ENCODE measurements at regions not wholly inside any gene's neighbourhood (a gene's known extent, or its start where the extent isn't known, plus 50 kb on each side); places are given as distances from the start of the nearest gene placed in this dataset.

- H3K27ac ChIP-seq: no peak overlapping the region
- no peaks in the 10 kb centered on the region for H3K27me3 ChIP-seq
- H3K36me3 ChIP-seq: no peaks in the 10 kb centered on the region
- H3K4me1 ChIP-seq: no peaks in the 10 kb centered on the region
- TF ChIP-seq, protein P1, sequence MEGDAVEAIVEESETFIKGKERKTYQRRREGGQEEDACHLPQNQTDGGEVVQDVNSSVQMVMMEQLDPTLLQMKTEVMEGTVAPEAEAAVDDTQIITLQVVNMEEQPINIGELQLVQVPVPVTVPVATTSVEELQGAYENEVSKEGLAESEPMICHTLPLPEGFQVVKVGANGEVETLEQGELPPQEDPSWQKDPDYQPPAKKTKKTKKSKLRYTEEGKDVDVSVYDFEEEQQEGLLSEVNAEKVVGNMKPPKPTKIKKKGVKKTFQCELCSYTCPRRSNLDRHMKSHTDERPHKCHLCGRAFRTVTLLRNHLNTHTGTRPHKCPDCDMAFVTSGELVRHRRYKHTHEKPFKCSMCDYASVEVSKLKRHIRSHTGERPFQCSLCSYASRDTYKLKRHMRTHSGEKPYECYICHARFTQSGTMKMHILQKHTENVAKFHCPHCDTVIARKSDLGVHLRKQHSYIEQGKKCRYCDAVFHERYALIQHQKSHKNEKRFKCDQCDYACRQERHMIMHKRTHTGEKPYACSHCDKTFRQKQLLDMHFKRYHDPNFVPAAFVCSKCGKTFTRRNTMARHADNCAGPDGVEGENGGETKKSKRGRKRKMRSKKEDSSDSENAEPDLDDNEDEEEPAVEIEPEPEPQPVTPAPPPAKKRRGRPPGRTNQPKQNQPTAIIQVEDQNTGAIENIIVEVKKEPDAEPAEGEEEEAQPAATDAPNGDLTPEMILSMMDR (IDR thresholded peaks at IDR 0.05): no peak
- intact Hi-C loops (cut with DNase I): no loop called here
- H3K9me3 ChIP-seq: no peaks in the 10 kb centered on the region
- no peak for FAIRE-seq
- ATAC-seq: no peak
- DNase-seq: no peak
- H3K4me3 ChIP-seq: no peak overlapping the region
These were observed 276.2 kb downstream of the RNF144A start for GRCh38 chr2:7193457-7193856.

- no peak overlapping the region for H3K4me3 ChIP-seq
- ATAC-seq (no peak), FAIRE-seq (no peak), DNase-seq (no peak)
- no peaks in the 10 kb centered on the region for H3K4me1 ChIP-seq
- intact Hi-C loops (cut with DNase I): no loop called here
- TF ChIP-seq, protein P1 (IDR thresholded peaks at IDR 0.05): no peak
- no peaks in the 10 kb centered on the region for H3K9me3 ChIP-seq
- WGBS, 2 donors: 95 to 97% methylated on average over 2 of the region's 2 CpGs
- H3K27ac ChIP-seq: no peak overlapping the region
- no peaks in the 10 kb centered on the region for H3K27me3 ChIP-seq
- H3K36me3 ChIP-seq: no peaks in the 10 kb centered on the region
These were observed 277.7 kb downstream of the RNF144A start for GRCh38 chr2:7194950-7195349.

DNA sequence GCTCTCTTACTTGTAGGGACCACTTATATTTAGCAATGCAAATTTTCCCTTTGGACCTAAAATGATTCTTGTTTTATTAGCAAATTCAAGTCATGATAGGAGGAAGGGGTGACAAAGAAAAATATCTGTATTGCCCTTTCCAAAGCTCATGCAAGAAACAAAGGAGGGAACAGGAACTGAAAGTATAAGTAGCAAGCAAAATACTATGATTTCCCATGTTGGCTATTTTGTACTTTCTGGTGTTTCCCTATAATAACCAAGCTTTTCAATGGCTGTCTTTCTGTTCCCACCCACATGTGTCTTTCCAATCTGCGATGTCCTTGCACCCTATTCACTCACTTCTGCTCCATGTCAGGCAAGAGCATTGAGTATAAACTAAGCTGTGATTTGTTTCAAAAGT, 279.7 kb downstream of the RNF144A start:
- FAIRE-seq (no peak), DNase-seq (no peak), ATAC-seq (no peak)
- Histone ChIP-seq H3K4me1 (no peaks in the 10 kb centered on the region), H3K27ac (no peak overlapping the region), H3K36me3 (no peaks in the 10 kb centered on the region), H3K4me3 (no peak overlapping the region), H3K27me3 (no peaks in the 10 kb centered on the region), H3K9me3 (no peaks in the 10 kb centered on the region)
- TF ChIP-seq, protein P1 (IDR thresholded peaks at IDR 0.05): no peak
- WGBS, 2 donors: 96 to 100% methylated on average over 1 of the region's 1 CpG
- intact Hi-C loops (cut with DNase I): no loop called here

DNA sequence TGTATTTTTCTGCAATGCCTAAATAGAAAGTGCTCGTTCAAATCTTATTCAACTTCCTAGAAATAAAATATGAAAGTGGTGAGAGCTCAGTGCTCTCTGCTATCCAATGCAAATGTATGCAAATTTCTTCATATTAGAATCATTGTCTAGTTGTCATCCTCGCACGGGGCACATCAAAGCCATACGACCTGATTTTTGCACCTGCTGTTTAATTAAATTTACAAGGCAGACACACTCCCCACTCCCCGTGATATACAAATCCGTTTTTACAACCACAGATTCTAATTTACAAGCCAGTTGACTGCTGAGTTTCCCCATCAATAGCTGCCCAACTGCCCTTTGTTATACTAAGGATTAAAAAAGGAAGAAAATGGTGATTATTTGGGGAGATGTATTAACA, 284.6 kb downstream of the RNF144A start:
- TF ChIP-seq, protein P1 (IDR thresholded peaks at IDR 0.05): no peak
- ATAC-seq: no peak
- no peaks in the 10 kb centered on the region for H3K4me1 ChIP-seq
- H3K9me3 ChIP-seq: no peaks in the 10 kb centered on the region
- DNase-seq: no peak
- no peak for FAIRE-seq
- intact Hi-C loops (cut with DNase I): loop anchor here in 1 of 3 donors (10.0 kb wide), 1 partner anchor 183 kb away; no protein-coding TSS in a partner anchor
- no peaks in the 10 kb centered on the region for H3K36me3 ChIP-seq
- 68% methylated on average over 6 of the region's 6 CpGs for WGBS, 2 donors
- no peak overlapping the region for H3K4me3 ChIP-seq
- H3K27me3 ChIP-seq: no peaks in the 10 kb centered on the region
- H3K27ac ChIP-seq: no peak overlapping the region

DNA sequence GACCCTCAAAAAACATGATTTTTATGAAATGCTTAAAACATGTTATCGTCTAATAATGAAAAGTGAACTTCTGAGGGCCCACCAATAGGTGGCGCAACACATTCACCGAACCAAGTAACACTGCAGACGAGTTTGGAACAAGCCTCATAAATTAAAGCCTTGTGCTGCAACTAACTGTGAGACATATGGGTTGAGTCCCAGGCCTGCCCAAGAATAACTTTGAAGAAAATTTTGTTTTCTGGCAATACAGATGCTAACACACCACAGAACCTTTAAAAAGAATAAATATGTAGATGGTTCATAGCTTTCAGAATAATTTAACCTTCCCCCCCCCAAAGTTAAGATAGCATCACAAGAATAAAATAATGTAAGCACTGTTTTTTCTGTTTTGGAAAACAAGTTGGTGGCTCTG, 285.9 kb downstream of the RNF144A start:
- intact Hi-C loops (cut with DNase I): loop anchor here in 1 of 3 donors (10.0 kb wide), 1 partner anchor 182 kb away; no protein-coding TSS in a partner anchor
- TF ChIP-seq, protein P1 (IDR thresholded peaks at IDR 0.05): peak; percentile 65 to 86 (median 82)
- Histone ChIP-seq H3K9me3 (no peaks in the 10 kb centered on the region), H3K4me3 (no peak overlapping the region), H3K27me3 (no peaks in the 10 kb centered on the region), H3K27ac (no peak overlapping the region), H3K36me3 (no peaks in the 10 kb centered on the region), H3K4me1 (no peaks in the 10 kb centered on the region)
- peak; percentile 92 for FAIRE-seq
- peak in 5 of 6 donors; percentile 23 to 64 (median 48) for DNase-seq
- ATAC-seq: peak; percentile 70 to 95 (median 88)
- 1% methylated on average over 4 of the region's 4 CpGs for WGBS, 2 donors
